ENCODE measurements at regions not wholly inside any gene's neighbourhood (a gene's known extent, or its start where the extent isn't known, plus 50 kb on each side); places are given as distances from the start of the nearest gene placed in this dataset.

- TF ChIP-seq EGR1 (IDR thresholded peaks at IDR 0.05) (no peak), MAX (IDR thresholded peaks at IDR 0.05) (no peak), RAD21 (IDR thresholded peaks at IDR 0.05; ENCODE audit: low read depth) (no peak), CREB1 (IDR thresholded peaks at IDR 0.05; ENCODE audit: low read depth) (no peak), ZBTB7A (IDR thresholded peaks at IDR 0.05; ENCODE audit: low read depth) (no peak), EP300 (IDR thresholded peaks at IDR 0.05; ENCODE audit: borderline replicate concordance) (no peak), YY1 (IDR thresholded peaks at IDR 0.05; ENCODE audit: low read depth) (no peak), TAF1 (IDR thresholded peaks at IDR 0.05; ENCODE audit: low read depth) (no peak), NFIC (IDR thresholded peaks at IDR 0.05) (no peak), FOXM1 (IDR thresholded peaks at IDR 0.05; ENCODE audit: borderline replicate concordance, low read depth) (no peak), CEBPB (IDR thresholded peaks at IDR 0.05) (no peak), TEAD4 (IDR thresholded peaks at IDR 0.05) (no peak), TCF12 (IDR thresholded peaks at IDR 0.05; ENCODE audit: low read depth) (no peak)
- TF ChIP-seq, protein P1, sequence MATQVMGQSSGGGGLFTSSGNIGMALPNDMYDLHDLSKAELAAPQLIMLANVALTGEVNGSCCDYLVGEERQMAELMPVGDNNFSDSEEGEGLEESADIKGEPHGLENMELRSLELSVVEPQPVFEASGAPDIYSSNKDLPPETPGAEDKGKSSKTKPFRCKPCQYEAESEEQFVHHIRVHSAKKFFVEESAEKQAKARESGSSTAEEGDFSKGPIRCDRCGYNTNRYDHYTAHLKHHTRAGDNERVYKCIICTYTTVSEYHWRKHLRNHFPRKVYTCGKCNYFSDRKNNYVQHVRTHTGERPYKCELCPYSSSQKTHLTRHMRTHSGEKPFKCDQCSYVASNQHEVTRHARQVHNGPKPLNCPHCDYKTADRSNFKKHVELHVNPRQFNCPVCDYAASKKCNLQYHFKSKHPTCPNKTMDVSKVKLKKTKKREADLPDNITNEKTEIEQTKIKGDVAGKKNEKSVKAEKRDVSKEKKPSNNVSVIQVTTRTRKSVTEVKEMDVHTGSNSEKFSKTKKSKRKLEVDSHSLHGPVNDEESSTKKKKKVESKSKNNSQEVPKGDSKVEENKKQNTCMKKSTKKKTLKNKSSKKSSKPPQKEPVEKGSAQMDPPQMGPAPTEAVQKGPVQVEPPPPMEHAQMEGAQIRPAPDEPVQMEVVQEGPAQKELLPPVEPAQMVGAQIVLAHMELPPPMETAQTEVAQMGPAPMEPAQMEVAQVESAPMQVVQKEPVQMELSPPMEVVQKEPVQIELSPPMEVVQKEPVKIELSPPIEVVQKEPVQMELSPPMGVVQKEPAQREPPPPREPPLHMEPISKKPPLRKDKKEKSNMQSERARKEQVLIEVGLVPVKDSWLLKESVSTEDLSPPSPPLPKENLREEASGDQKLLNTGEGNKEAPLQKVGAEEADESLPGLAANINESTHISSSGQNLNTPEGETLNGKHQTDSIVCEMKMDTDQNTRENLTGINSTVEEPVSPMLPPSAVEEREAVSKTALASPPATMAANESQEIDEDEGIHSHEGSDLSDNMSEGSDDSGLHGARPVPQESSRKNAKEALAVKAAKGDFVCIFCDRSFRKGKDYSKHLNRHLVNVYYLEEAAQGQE (IDR thresholded peaks at IDR 0.05; ENCODE audit: low read depth): no peak
- TF ChIP-seq, protein P2, sequence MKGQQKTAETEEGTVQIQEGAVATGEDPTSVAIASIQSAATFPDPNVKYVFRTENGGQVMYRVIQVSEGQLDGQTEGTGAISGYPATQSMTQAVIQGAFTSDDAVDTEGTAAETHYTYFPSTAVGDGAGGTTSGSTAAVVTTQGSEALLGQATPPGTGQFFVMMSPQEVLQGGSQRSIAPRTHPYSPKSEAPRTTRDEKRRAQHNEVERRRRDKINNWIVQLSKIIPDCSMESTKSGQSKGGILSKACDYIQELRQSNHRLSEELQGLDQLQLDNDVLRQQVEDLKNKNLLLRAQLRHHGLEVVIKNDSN (IDR thresholded peaks at IDR 0.05): no peak
These were observed 238.0 kb upstream of the EOMES start for GRCh38 chr3:27960133-27960532.

DNA sequence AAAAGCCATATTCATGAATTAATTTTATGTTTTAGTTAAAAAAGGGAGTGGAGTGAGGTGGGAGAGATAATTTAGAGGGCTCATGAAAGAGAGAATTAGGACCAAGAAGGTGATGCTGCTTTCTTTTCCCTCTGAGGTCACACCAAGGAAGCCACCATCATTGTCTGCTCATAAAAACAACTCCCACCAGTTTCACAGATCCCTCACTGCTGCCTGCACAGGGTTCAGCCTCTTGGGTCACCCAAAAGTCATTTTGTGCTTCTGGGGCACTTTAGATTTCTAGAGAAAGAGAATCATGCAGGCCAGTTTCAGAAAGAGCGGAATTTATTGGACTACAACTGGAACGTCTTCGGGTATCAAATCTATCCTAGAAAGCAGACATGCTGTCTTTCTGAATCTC is 241.4 kb upstream of the EOMES start:
- TF ChIP-seq, protein P2 (IDR thresholded peaks at IDR 0.05): no peak
- TF ChIP-seq ZBTB7A (IDR thresholded peaks at IDR 0.05; ENCODE audit: low read depth): no peak
- TF ChIP-seq TEAD4 (IDR thresholded peaks at IDR 0.05): no peak
- no peak for TF ChIP-seq TCF12 (IDR thresholded peaks at IDR 0.05; ENCODE audit: low read depth)
- TF ChIP-seq EGR1 (IDR thresholded peaks at IDR 0.05): no peak
- no peak for TF ChIP-seq FOXM1 (IDR thresholded peaks at IDR 0.05; ENCODE audit: borderline replicate concordance, low read depth)
- no peak for TF ChIP-seq CEBPB (IDR thresholded peaks at IDR 0.05)
- TF ChIP-seq EP300 (IDR thresholded peaks at IDR 0.05; ENCODE audit: borderline replicate concordance): no peak
- TF ChIP-seq, protein P1 (IDR thresholded peaks at IDR 0.05; ENCODE audit: low read depth): no peak
- no peak for TF ChIP-seq CREB1 (IDR thresholded peaks at IDR 0.05; ENCODE audit: low read depth)
- no peak for TF ChIP-seq RAD21 (IDR thresholded peaks at IDR 0.05; ENCODE audit: low read depth)

GRCh38 chr3:27971600-27971999 is 249.5 kb upstream of the EOMES start:
- TF ChIP-seq TCF12 (IDR thresholded peaks at IDR 0.05; ENCODE audit: low read depth) (no peak), CREB1 (IDR thresholded peaks at IDR 0.05; ENCODE audit: low read depth) (no peak), EP300 (IDR thresholded peaks at IDR 0.05; ENCODE audit: borderline replicate concordance) (no peak), RAD21 (IDR thresholded peaks at IDR 0.05; ENCODE audit: low read depth) (no peak), YY1 (IDR thresholded peaks at IDR 0.05; ENCODE audit: low read depth) (no peak), TEAD4 (IDR thresholded peaks at IDR 0.05) (no peak)

DNA sequence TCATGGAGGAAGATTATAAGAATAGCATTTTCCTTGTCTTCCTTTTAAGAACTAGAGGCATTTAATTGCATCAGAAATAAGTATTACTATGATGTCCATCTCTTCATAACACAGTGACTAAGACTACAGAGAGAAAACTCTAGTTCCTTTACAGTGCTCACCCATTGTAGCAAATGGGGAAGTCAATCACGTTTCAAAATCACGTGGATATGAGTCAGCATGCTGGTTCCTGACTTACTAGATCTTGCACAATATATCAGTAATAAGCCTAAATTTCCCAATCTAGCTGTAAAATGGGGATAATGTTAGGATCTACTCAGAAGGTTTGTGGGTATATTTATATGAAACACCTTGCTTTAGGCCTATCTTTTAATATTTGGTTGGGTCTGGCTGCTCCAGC is 254.8 kb upstream of the EOMES start:
- TF ChIP-seq TCF12 (IDR thresholded peaks at IDR 0.05; ENCODE audit: low read depth): no peak
- TF ChIP-seq FOXM1 (IDR thresholded peaks at IDR 0.05; ENCODE audit: borderline replicate concordance, low read depth): no peak
- TF ChIP-seq TAF1 (IDR thresholded peaks at IDR 0.05; ENCODE audit: low read depth): no peak
- no peak for TF ChIP-seq NFIC (IDR thresholded peaks at IDR 0.05)
- no peak for TF ChIP-seq EGR1 (IDR thresholded peaks at IDR 0.05)
- TF ChIP-seq, protein P2 (IDR thresholded peaks at IDR 0.05): no peak
- no peak for TF ChIP-seq TEAD4 (IDR thresholded peaks at IDR 0.05)
- TF ChIP-seq MAX (IDR thresholded peaks at IDR 0.05): no peak
- TF ChIP-seq CREB1 (IDR thresholded peaks at IDR 0.05; ENCODE audit: low read depth): no peak
- no peak for TF ChIP-seq YY1 (IDR thresholded peaks at IDR 0.05; ENCODE audit: low read depth)
- no peak for TF ChIP-seq RAD21 (IDR thresholded peaks at IDR 0.05; ENCODE audit: low read depth)
- no peak for TF ChIP-seq EP300 (IDR thresholded peaks at IDR 0.05; ENCODE audit: borderline replicate concordance)
- TF ChIP-seq CEBPB (IDR thresholded peaks at IDR 0.05): no peak
- TF ChIP-seq ZBTB7A (IDR thresholded peaks at IDR 0.05; ENCODE audit: low read depth): no peak
- TF ChIP-seq, protein P1 (IDR thresholded peaks at IDR 0.05; ENCODE audit: low read depth): no peak

Measured in Ishikawa (cell line).